GM12892 (cell line): ENCODE measurements at regions not wholly inside any gene's neighbourhood (a gene's known extent, or its start where the extent isn't known, plus 50 kb on each side); places are given as distances from the start of the nearest gene placed in this dataset.

ENCODE experiments used
- POLR2A ChIP-seq: IDR thresholded peaks from 2 replicates; pipeline ENCODE4 v1.6.1; 2011; ENCODE audit warnings: low read depth, low read length, control low read depth
- POLR2AphosphoS5 ChIP-seq: IDR thresholded peaks from 2 replicates; pipeline ENCODE4 v1.6.1; 2011; ENCODE audit warnings: low read depth, low read length, control low read depth

GRCh38 chr13:50359779-50360178 is 344.5 kb downstream of the KCNRG start:
- no peak for TF ChIP-seq POLR2AphosphoS5
- no peak for TF ChIP-seq POLR2A
